ENCODE measurements at regions not wholly inside any gene's neighbourhood (a gene's known extent, or its start where the extent isn't known, plus 50 kb on each side); places are given as distances from the start of the nearest gene placed in this dataset.

- no peak overlapping the region for H3K27ac ChIP-seq (ENCODE audit: low read depth, low read length)
- intact Hi-C loops (cut with micrococcal nuclease): no loop called here
- H3K4me3 ChIP-seq (ENCODE audit: low read length in 2 of 2): no peak overlapping the region
- H3K9me3 ChIP-seq (ENCODE audit: control insufficient read depth in 1 of 2, low read length in 2 of 2): no peaks in the 10 kb centered on the region
- ChIA-PET CTCF (ENCODE audit: partially characterized antibody) (no interaction called here), POLR2A (ENCODE audit: partially characterized antibody) (no interaction called here)
- Mint-ChIP-seq H3K9me3 (peaks cover 0 to 6% (median 1%) of the 10 kb centered on the region in 8 donors), H3K27me3 (peaks cover 16 to 27% of the 10 kb centered on the region in 2 donors), H3K36me3 (no peaks in the 10 kb centered on the region), H3K4me1 (no peaks in the 10 kb centered on the region), H3K4me3 (no peak overlapping the region), H3K27ac (no peak overlapping the region)
- no peaks in the 10 kb centered on the region for H3K4me1 ChIP-seq (ENCODE audit: insufficient read depth, low read length)
- H3K27me3 ChIP-seq (ENCODE audit: insufficient read depth, low read length): peaks cover 5% of the 10 kb centered on the region
- no peaks in the 10 kb centered on the region for H3K36me3 ChIP-seq (ENCODE audit: insufficient read depth, low read length)
- no peak for DNase-seq
These were observed 68.0 kb upstream of the ACAN start for GRCh38 chr15:88735212-88735611.

GRCh38 chr15:88736204-88736603 is 67.0 kb upstream of the ACAN start:
- H3K4me3 ChIP-seq (ENCODE audit: low read length in 2 of 2): no peak overlapping the region
- H3K27me3 ChIP-seq (ENCODE audit: insufficient read depth, low read length): peaks cover 5% of the 10 kb centered on the region
- no peak for DNase-seq
- Mint-ChIP-seq H3K4me3 (no peak overlapping the region), H3K27ac (no peak overlapping the region), H3K36me3 (no peaks in the 10 kb centered on the region), H3K9me3 (peaks cover 0 to 6% (median 1%) of the 10 kb centered on the region in 8 donors), H3K27me3 (peaks cover 24 to 29% of the 10 kb centered on the region in 2 donors), H3K4me1 (no peaks in the 10 kb centered on the region)
- H3K36me3 ChIP-seq (ENCODE audit: insufficient read depth, low read length): no peaks in the 10 kb centered on the region
- intact Hi-C loops (cut with micrococcal nuclease): no loop called here
- H3K27ac ChIP-seq (ENCODE audit: low read depth, low read length): no peak overlapping the region
- ChIA-PET CTCF (ENCODE audit: partially characterized antibody) (no interaction called here), POLR2A (ENCODE audit: partially characterized antibody) (no interaction called here)
- H3K4me1 ChIP-seq (ENCODE audit: insufficient read depth, low read length): no peaks in the 10 kb centered on the region
- no peaks in the 10 kb centered on the region for H3K9me3 ChIP-seq (ENCODE audit: control insufficient read depth in 1 of 2, low read length in 2 of 2)

GRCh38 chr15:88738796-88739195 is 64.4 kb upstream of the ACAN start:
- no peak for DNase-seq
- intact Hi-C loops (cut with micrococcal nuclease): no loop called here
- H3K27ac ChIP-seq (ENCODE audit: low read depth, low read length): no peak overlapping the region
- H3K9me3 ChIP-seq (ENCODE audit: control insufficient read depth in 1 of 2, low read length in 2 of 2): no peaks in the 10 kb centered on the region
- no peak overlapping the region for H3K4me3 ChIP-seq (ENCODE audit: low read length in 2 of 2)
- Mint-ChIP-seq H3K27ac (peak overlapping the region in 1 of 7 donors; percentile 72), H3K4me3 (no peak overlapping the region), H3K9me3 (peaks cover 0 to 6% (median 0%) of the 10 kb centered on the region in 8 donors), H3K4me1 (no peaks in the 10 kb centered on the region), H3K27me3 (peaks cover 26 to 34% of the 10 kb centered on the region in 2 donors), H3K36me3 (no peaks in the 10 kb centered on the region)
- H3K27me3 ChIP-seq (ENCODE audit: insufficient read depth, low read length): peaks cover 5% of the 10 kb centered on the region
- H3K4me1 ChIP-seq (ENCODE audit: insufficient read depth, low read length): no peaks in the 10 kb centered on the region
- H3K36me3 ChIP-seq (ENCODE audit: insufficient read depth, low read length): no peaks in the 10 kb centered on the region
- CTCF ChIA-PET (ENCODE audit: partially characterized antibody): no interaction called here
- POLR2A ChIA-PET (ENCODE audit: partially characterized antibody): no interaction called here

GRCh38 chr15:88739541-88739940 is 63.7 kb upstream of the ACAN start:
- H3K9me3 Mint-ChIP-seq: peaks cover 0 to 6% (median 0%) of the 10 kb centered on the region in 8 donors

GRCh38 chr15:88740356-88740755 is 62.9 kb upstream of the ACAN start:
- Histone ChIP-seq H3K4me3 (ENCODE audit: low read length in 2 of 2) (no peak overlapping the region), H3K27ac (ENCODE audit: low read depth, low read length) (no peak overlapping the region), H3K4me1 (ENCODE audit: insufficient read depth, low read length) (no peaks in the 10 kb centered on the region), H3K9me3 (ENCODE audit: control insufficient read depth in 1 of 2, low read length in 2 of 2) (no peaks in the 10 kb centered on the region), H3K36me3 (ENCODE audit: insufficient read depth, low read length) (no peaks in the 10 kb centered on the region), H3K27me3 (ENCODE audit: insufficient read depth, low read length) (peaks cover 5% of the 10 kb centered on the region)
- DNase-seq: no peak
- H3K36me3 Mint-ChIP-seq: no peaks in the 10 kb centered on the region
- H3K4me3 Mint-ChIP-seq: no peak overlapping the region
- H3K4me1 Mint-ChIP-seq: no peaks in the 10 kb centered on the region
- H3K27ac Mint-ChIP-seq: no peak overlapping the region
- H3K9me3 Mint-ChIP-seq: peaks cover 0 to 6% (median 0%) of the 10 kb centered on the region in 8 donors
- ChIA-PET POLR2A (ENCODE audit: partially characterized antibody) (no interaction called here), CTCF (ENCODE audit: partially characterized antibody) (no interaction called here)
- intact Hi-C loops (cut with micrococcal nuclease): no loop called here
- H3K27me3 Mint-ChIP-seq: peaks cover 30 to 34% of the 10 kb centered on the region in 2 donors

More at GRCh38 chr15:88739541-88739940, 63.7 kb upstream of the ACAN start:
- intact Hi-C loops (cut with micrococcal nuclease): no loop called here
- H3K36me3 Mint-ChIP-seq: no peaks in the 10 kb centered on the region
- Histone ChIP-seq H3K27ac (ENCODE audit: low read depth, low read length) (no peak overlapping the region), H3K4me3 (ENCODE audit: low read length in 2 of 2) (no peak overlapping the region), H3K27me3 (ENCODE audit: insufficient read depth, low read length) (peaks cover 5% of the 10 kb centered on the region), H3K4me1 (ENCODE audit: insufficient read depth, low read length) (no peaks in the 10 kb centered on the region), H3K36me3 (ENCODE audit: insufficient read depth, low read length) (no peaks in the 10 kb centered on the region), H3K9me3 (ENCODE audit: control insufficient read depth in 1 of 2, low read length in 2 of 2) (no peaks in the 10 kb centered on the region)
- H3K4me3 Mint-ChIP-seq: no peak overlapping the region
- POLR2A ChIA-PET (ENCODE audit: partially characterized antibody): no interaction called here
- no peak for DNase-seq
- no peaks in the 10 kb centered on the region for H3K4me1 Mint-ChIP-seq
- CTCF ChIA-PET (ENCODE audit: partially characterized antibody): no interaction called here
- peaks cover 26 to 32% of the 10 kb centered on the region in 2 donors for H3K27me3 Mint-ChIP-seq
- H3K27ac Mint-ChIP-seq: no peak overlapping the region

GRCh38 chr15:88741046-88741445 is 62.2 kb upstream of the ACAN start:
- Mint-ChIP-seq H3K27me3 (peaks cover 30 to 32% of the 10 kb centered on the region in 2 donors), H3K4me3 (no peak overlapping the region), H3K4me1 (no peaks in the 10 kb centered on the region), H3K36me3 (no peaks in the 10 kb centered on the region), H3K9me3 (peaks cover 0 to 6% (median 0%) of the 10 kb centered on the region in 8 donors), H3K27ac (no peak overlapping the region)
- Histone ChIP-seq H3K27me3 (ENCODE audit: insufficient read depth, low read length) (peaks cover 5% of the 10 kb centered on the region), H3K36me3 (ENCODE audit: insufficient read depth, low read length) (no peaks in the 10 kb centered on the region), H3K4me1 (ENCODE audit: insufficient read depth, low read length) (no peaks in the 10 kb centered on the region), H3K27ac (ENCODE audit: low read depth, low read length) (no peak overlapping the region), H3K9me3 (ENCODE audit: control insufficient read depth in 1 of 2, low read length in 2 of 2) (no peaks in the 10 kb centered on the region), H3K4me3 (ENCODE audit: low read length in 2 of 2) (no peak overlapping the region)
- intact Hi-C loops (cut with micrococcal nuclease): no loop called here
- no peak for DNase-seq
- ChIA-PET POLR2A (ENCODE audit: partially characterized antibody) (no interaction called here), CTCF (ENCODE audit: partially characterized antibody) (no interaction called here)

- Mint-ChIP-seq H3K4me1 (no peaks in the 10 kb centered on the region), H3K27ac (no peak overlapping the region), H3K27me3 (peaks cover 30 to 31% of the 10 kb centered on the region in 2 donors), H3K9me3 (peaks cover 0 to 5% (median 0%) of the 10 kb centered on the region in 8 donors), H3K36me3 (no peaks in the 10 kb centered on the region), H3K4me3 (no peak overlapping the region)
- no peak overlapping the region for H3K27ac ChIP-seq (ENCODE audit: low read depth, low read length)
- ChIA-PET CTCF (ENCODE audit: partially characterized antibody) (no interaction called here), POLR2A (ENCODE audit: partially characterized antibody) (no interaction called here)
- intact Hi-C loops (cut with micrococcal nuclease): no loop called here
- H3K4me3 ChIP-seq (ENCODE audit: low read length in 2 of 2): no peak overlapping the region
- no peaks in the 10 kb centered on the region for H3K9me3 ChIP-seq (ENCODE audit: control insufficient read depth in 1 of 2, low read length in 2 of 2)
- peaks cover 5% of the 10 kb centered on the region for H3K27me3 ChIP-seq (ENCODE audit: insufficient read depth, low read length)
- H3K4me1 ChIP-seq (ENCODE audit: insufficient read depth, low read length): no peaks in the 10 kb centered on the region
- DNase-seq: no peak
- no peaks in the 10 kb centered on the region for H3K36me3 ChIP-seq (ENCODE audit: insufficient read depth, low read length)
These were observed 61.6 kb upstream of the ACAN start for GRCh38 chr15:88741671-88742070.

- no peak overlapping the region for H3K4me3 Mint-ChIP-seq
- intact Hi-C loops (cut with micrococcal nuclease): no loop called here
- no peak overlapping the region for H3K27ac Mint-ChIP-seq
- Histone ChIP-seq H3K27me3 (ENCODE audit: insufficient read depth, low read length) (peaks cover 5% of the 10 kb centered on the region), H3K4me1 (ENCODE audit: insufficient read depth, low read length) (no peaks in the 10 kb centered on the region), H3K36me3 (ENCODE audit: insufficient read depth, low read length) (no peaks in the 10 kb centered on the region), H3K4me3 (ENCODE audit: low read length in 2 of 2) (no peak overlapping the region), H3K27ac (ENCODE audit: low read depth, low read length) (no peak overlapping the region), H3K9me3 (ENCODE audit: control insufficient read depth in 1 of 2, low read length in 2 of 2) (no peaks in the 10 kb centered on the region)
- DNase-seq: no peak
- no peaks in the 10 kb centered on the region for H3K4me1 Mint-ChIP-seq
- CTCF ChIA-PET (ENCODE audit: partially characterized antibody): no interaction called here
- H3K27me3 Mint-ChIP-seq: peaks cover 26 to 30% of the 10 kb centered on the region in 2 donors
- POLR2A ChIA-PET (ENCODE audit: partially characterized antibody): no interaction called here
- H3K36me3 Mint-ChIP-seq: no peaks in the 10 kb centered on the region
- peaks cover 0 to 2% (median 0%) of the 10 kb centered on the region in 8 donors for H3K9me3 Mint-ChIP-seq
These were observed 61.1 kb upstream of the ACAN start for GRCh38 chr15:88742161-88742560.
